K562 (cell line): ENCODE measurements at regions not wholly inside any gene's neighbourhood (a gene's known extent, or its start where the extent isn't known, plus 50 kb on each side); places are given as distances from the start of the nearest gene placed in this dataset.

Source experiments
- CTCF ChIP-seq, 3 experiments: IDR thresholded peaks in 2 of 3; conservative IDR thresholded peaks in 1 of 3; 2 replicates each; pipeline ENCODE4 v1.5.1; 2011 to 2012; ENCODE audit warnings: low read length in 3 of 3, mild to moderate bottlenecking in 3 of 3, control low read depth in 2 of 3, improper control_type of control experiment in 1 of 3, inconsistent platforms in 1 of 3, low read depth in 1 of 3, mixed read lengths in 1 of 3, moderate library complexity in 1 of 3; ENCODE audit not compliant: insufficient read depth in 2 of 3
- EP400 ChIP-seq: fragments of 450-650 bp; IDR thresholded peaks from 2 replicates; pipeline ENCODE4 v1.6.1; 2017; ENCODE audit warnings: antibody characterized with exemption, mild to moderate bottlenecking, moderate library complexity
- KAT2B ChIP-seq: IDR thresholded peaks from one replicate; pipeline ENCODE4 v1.6.1; 2012; ENCODE audit warnings: low read depth, mild to moderate bottlenecking, control low read depth, inconsistent platforms, low read length, moderate library complexity
- NFATC3 ChIP-seq: fragments of 450-650 bp; IDR thresholded peaks from 2 replicates; pipeline ENCODE4 v1.6.1; 2017; ENCODE audit warnings: mild to moderate bottlenecking
- PHB2 ChIP-seq: fragments of 450-650 bp; IDR thresholded peaks from 2 replicates; pipeline ENCODE4 v1.6.1; 2017; ENCODE audit warnings: low read depth
- PHF21A ChIP-seq: fragments of 450-650 bp; IDR thresholded peaks from 2 replicates; pipeline ENCODE4 v1.6.1; 2017; ENCODE audit warnings: low read depth, borderline replicate concordance
- POLR2A ChIP-seq: fragments of 450-650 bp; conservative IDR thresholded peaks from 2 replicates; pipeline ENCODE4 v1.6.1; 2016
- REST ChIP-seq, 2 experiments: fragments of 450-650 bp; formaldehyde crosslinking in 1 of 2; IDR thresholded peaks; 2 replicates each; pipeline versions ENCODE4 v1.4.0 to v1.6.1; 2014 to 2020; ENCODE audit warnings: mild to moderate bottlenecking in 2 of 2, borderline replicate concordance in 1 of 2, low read depth in 1 of 2
- ZNF143 ChIP-seq: sonication (generic); formaldehyde crosslinking; IDR thresholded peaks from 2 replicates; pipeline ENCODE4 v1.9.0; 2022; ENCODE audit warnings: mild to moderate bottlenecking, missing genetic modification reagents
- ZNF347 ChIP-seq: fragments of 450-650 bp; formaldehyde crosslinking; IDR thresholded peaks from 2 replicates; pipeline ENCODE4 v1.4.0; 2020; ENCODE audit warnings: low read depth, mild to moderate bottlenecking, moderate library complexity
- ZNF561 ChIP-seq: fragments of 450-650 bp; formaldehyde crosslinking; conservative IDR thresholded peaks from 2 replicates; pipeline ENCODE4 v1.4.0; 2020; ENCODE audit warnings: mild to moderate bottlenecking, moderate library complexity
- ZNF785 ChIP-seq: fragments of 250-450 bp; sonication (Bioruptor Pico); IDR thresholded peaks from 2 replicates; pipeline ENCODE4 v1.4.0; 2020; ENCODE audit warnings: mild to moderate bottlenecking

GRCh38 chr4:18847249-18847890, 825.8 kb upstream of the LCORL start:
- TF ChIP-seq ZNF561 (CRISPR knock-in tag) (no peak), PHB2 (no peak), KAT2B (no peak), EP400 (no peak), POLR2A (no peak), REST (IDR thresholded peaks at IDR 0.05; ENCODE audit: borderline replicate concordance) (no peak), REST (CRISPR knock-in tag; IDR thresholded peaks at IDR 0.05; ENCODE audit: low read depth) (no peak), ZNF347 (CRISPR knock-in tag) (no peak), CTCF (IDR thresholded peaks at IDR 0.05 in 2 of 3, conservative IDR thresholded peaks at IDR 0.05 in 1 of 3; ENCODE audit: insufficient read depth in 2 of 3, low read depth in 1 of 3, low read length in 3 of 3) (no peak), ZNF785 (no peak), ZNF143 (CRISPR knock-in tag) (no peak), NFATC3 (no peak), PHF21A (no peak)
